ENCODE measurements at regions not wholly inside any gene's neighbourhood (a gene's known extent, or its start where the extent isn't known, plus 50 kb on each side); places are given as distances from the start of the nearest gene placed in this dataset.

DNA sequence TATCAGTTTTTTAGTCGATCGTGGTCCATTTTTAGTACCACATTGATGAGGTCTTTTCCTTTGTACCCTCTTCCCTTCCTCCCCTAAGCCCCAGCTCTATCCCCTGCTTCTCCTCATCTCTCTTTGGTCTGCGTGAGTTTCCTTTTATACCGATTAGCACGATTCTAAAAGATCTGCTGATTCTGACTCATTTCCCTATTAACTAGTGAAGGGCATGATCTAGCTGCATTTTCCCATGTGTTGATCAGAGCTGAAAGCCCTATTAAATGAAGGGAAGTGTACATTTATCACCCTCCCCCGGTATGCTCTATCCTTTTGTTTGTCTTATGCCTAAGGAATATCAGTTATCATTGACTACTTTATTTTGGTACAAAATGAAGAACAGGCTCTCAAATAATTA, 181.7 kb upstream of the NPY2R start:
- Mint-ChIP-seq H3K36me3 (ENCODE audit: low read depth) (no peaks in the 10 kb centered on the region), H3K4me1 (ENCODE audit: low read depth) (no peaks in the 10 kb centered on the region), H3K9me3 (peaks cover 22% of the 10 kb centered on the region), H3K27me3 (ENCODE audit: insufficient read depth) (no peaks in the 10 kb centered on the region), H3K27ac (no peak overlapping the region), H3K4me3 (no peak overlapping the region)
- no peak for DNase-seq
- TF ChIP-seq, protein P1, sequence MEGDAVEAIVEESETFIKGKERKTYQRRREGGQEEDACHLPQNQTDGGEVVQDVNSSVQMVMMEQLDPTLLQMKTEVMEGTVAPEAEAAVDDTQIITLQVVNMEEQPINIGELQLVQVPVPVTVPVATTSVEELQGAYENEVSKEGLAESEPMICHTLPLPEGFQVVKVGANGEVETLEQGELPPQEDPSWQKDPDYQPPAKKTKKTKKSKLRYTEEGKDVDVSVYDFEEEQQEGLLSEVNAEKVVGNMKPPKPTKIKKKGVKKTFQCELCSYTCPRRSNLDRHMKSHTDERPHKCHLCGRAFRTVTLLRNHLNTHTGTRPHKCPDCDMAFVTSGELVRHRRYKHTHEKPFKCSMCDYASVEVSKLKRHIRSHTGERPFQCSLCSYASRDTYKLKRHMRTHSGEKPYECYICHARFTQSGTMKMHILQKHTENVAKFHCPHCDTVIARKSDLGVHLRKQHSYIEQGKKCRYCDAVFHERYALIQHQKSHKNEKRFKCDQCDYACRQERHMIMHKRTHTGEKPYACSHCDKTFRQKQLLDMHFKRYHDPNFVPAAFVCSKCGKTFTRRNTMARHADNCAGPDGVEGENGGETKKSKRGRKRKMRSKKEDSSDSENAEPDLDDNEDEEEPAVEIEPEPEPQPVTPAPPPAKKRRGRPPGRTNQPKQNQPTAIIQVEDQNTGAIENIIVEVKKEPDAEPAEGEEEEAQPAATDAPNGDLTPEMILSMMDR (IDR thresholded peaks at IDR 0.05), result no peak

DNA sequence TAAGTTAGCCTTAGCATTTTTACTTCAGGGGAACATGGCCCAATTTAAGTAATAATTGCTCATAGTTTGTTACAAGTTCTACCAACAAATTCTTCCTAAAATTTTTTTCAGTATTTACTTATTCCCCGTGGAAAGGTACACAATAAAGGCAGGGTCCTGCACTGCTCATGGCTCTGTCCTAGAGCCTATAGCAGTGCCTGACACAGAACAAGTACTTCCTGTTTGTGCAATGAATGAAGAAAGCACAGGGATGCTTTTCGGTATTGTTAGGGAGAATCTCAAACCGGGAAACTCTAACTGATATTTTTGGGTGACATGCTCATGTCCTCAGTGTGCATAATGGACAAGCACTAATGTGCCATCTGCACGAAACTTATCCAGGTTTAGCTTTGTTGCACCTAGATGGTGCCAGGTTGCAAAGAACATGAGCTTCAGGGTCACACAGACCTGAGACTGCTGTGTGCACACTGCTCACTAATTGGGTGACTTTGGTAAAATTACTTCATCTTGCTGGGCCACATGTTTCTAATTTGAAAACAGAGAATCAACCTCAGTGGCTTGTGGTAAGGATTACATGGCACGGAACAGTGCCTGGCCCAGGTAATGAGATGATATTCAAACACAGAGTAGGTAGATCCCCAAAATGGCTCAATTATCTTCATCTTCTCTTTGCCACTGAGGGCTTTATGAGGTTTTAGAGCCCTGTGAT, 175.8 kb upstream of the NPY2R start:
- no peak overlapping the region for H3K27ac Mint-ChIP-seq
- no peaks in the 10 kb centered on the region for H3K27me3 Mint-ChIP-seq (ENCODE audit: insufficient read depth)
- no peak overlapping the region for H3K4me3 Mint-ChIP-seq
- no peaks in the 10 kb centered on the region for H3K36me3 Mint-ChIP-seq (ENCODE audit: low read depth)
- H3K4me1 Mint-ChIP-seq (ENCODE audit: low read depth), result no peaks in the 10 kb centered on the region
- no peak for DNase-seq
- TF ChIP-seq, protein P1 (IDR thresholded peaks at IDR 0.05), result no peak
- peaks cover 32% of the 10 kb centered on the region for H3K9me3 Mint-ChIP-seq

DNA sequence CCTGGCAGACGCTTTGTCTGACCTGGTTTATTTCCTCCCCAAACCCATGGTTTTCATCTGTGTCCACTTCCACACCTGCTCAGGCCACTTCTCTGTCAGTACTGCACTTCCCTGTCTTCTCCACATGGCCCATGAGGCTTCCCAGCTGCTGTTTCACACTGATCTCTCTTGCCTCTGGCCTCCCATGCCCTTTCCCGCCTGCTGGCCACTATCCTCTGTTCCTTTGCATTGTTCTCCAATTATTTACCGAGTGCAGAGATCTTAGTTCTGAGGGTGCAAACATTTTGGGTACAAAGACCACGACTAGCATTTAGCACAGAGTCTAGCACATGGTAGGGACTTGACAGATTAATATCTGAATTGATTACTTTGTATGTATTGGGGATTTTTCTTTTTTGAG, 174.8 kb upstream of the NPY2R start:
- H3K27me3 Mint-ChIP-seq (ENCODE audit: insufficient read depth), result no peaks in the 10 kb centered on the region
- no peak overlapping the region for H3K27ac Mint-ChIP-seq
- no peaks in the 10 kb centered on the region for H3K4me1 Mint-ChIP-seq (ENCODE audit: low read depth)
- TF ChIP-seq, protein P1 (IDR thresholded peaks at IDR 0.05), result no peak
- H3K36me3 Mint-ChIP-seq (ENCODE audit: low read depth), result no peaks in the 10 kb centered on the region
- H3K4me3 Mint-ChIP-seq, result no peak overlapping the region
- no peak for DNase-seq
- peaks cover 31% of the 10 kb centered on the region for H3K9me3 Mint-ChIP-seq

DNA sequence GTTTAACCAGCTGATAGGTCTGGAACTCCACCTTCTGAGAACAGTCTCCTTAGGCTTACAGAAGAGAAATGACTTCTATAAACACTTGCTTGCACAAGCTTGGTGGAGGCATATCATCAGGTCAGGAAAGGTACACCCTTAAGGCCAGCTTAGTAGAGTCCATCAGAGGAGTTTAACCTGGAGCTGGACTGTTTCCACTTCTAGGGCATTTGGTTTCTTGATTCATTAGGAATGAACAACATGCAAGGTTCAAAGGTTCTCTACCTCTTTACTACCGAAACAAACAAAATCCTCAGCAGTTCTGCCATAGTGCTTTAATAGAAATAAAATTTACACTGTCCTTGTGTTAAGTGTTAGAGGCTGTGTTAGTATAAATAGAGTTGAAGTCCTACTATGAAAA, 171.4 kb upstream of the NPY2R start:
- H3K27ac Mint-ChIP-seq, result no peak overlapping the region
- TF ChIP-seq, protein P1 (IDR thresholded peaks at IDR 0.05), result no peak
- no peaks in the 10 kb centered on the region for H3K27me3 Mint-ChIP-seq (ENCODE audit: insufficient read depth)
- no peak for DNase-seq
- H3K36me3 Mint-ChIP-seq (ENCODE audit: low read depth), result no peaks in the 10 kb centered on the region
- H3K4me3 Mint-ChIP-seq, result no peak overlapping the region
- H3K4me1 Mint-ChIP-seq (ENCODE audit: low read depth), result no peaks in the 10 kb centered on the region
- H3K9me3 Mint-ChIP-seq, result peaks cover 25% of the 10 kb centered on the region

DNA sequence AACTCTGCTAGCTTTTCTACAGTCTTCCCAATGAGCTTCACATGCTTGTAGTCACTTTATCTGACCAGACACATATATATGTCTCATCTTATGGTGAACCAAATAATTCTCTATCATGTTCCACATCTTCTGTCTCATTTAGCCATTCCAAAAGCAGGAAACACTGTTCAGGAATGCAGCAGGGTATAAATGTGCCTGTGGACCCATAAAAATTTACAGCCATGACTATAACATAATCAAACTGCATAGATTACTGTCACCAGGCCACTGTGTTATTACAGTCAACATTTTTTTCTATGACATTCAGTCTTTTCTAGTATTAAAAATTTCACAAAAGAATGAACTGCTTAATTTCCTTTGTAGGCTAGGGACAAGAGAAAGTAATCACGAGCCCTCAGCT, 170.0 kb upstream of the NPY2R start:
- H3K4me1 Mint-ChIP-seq (ENCODE audit: low read depth), result no peaks in the 10 kb centered on the region
- peaks cover 22% of the 10 kb centered on the region for H3K9me3 Mint-ChIP-seq
- no peak for DNase-seq
- TF ChIP-seq, protein P1 (IDR thresholded peaks at IDR 0.05), result no peak
- no peak overlapping the region for H3K4me3 Mint-ChIP-seq
- no peaks in the 10 kb centered on the region for H3K27me3 Mint-ChIP-seq (ENCODE audit: insufficient read depth)
- H3K36me3 Mint-ChIP-seq (ENCODE audit: low read depth), result no peaks in the 10 kb centered on the region
- no peak overlapping the region for H3K27ac Mint-ChIP-seq

All from HFFc6 (cell line).